ENCODE measurements at regions not wholly inside any gene's neighbourhood (a gene's known extent, or its start where the extent isn't known, plus 50 kb on each side); places are given as distances from the start of the nearest gene placed in this dataset.

GRCh38 chr4:1538096-1538410 lies 131.8 kb upstream of the NKX1-1 start:
- WGBS (ENCODE audit: insufficient coverage) = 86% methylated on average over 2 of the region's 9 CpGs
- H3K4me2 ChIP-seq (replicated peaks; ENCODE audit: low read depth, low read length, poor library complexity, severe bottlenecking) = no peak overlapping the region
- H3K27ac Mint-ChIP-seq = no peak overlapping the region

DNA sequence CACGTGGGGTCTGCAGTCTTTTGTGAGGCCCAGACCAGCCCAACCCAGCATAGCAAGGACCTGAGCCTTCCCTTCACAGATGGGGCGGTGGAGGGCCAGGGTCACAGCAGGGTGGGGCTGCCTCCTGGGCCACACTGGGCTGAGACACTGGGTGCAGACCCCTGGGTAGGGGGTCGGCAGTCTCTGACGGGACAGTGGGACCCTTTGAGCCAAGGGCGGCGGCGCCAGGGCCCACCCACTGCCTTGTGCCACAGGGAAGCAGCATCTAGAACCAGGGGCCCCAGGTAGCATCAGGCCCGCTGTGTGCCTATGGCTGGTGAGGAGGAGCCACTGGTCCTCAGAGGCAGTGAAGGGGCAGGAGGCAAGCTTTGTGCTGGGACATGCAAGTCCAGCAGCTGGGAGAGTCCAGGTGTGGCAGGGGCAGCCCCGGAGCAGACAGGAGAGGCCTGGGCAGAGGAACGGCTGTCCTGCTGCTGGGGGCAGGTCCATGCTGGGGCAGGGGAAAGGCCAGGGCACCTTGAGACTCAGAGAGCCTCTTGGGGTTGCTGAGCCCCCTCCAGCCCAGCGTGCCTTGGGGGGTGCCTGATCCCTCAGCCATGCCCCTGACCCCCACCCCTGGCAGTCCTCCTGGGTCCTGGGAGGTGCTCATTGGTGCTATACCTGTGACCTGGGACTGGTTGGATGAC lies 131.3 kb upstream of the NKX1-1 start:
- Mint-ChIP-seq H3K9me3 (ENCODE audit: insufficient read depth) (no peaks in the 10 kb centered on the region), H3K4me3 (no peak overlapping the region), H3K27me3 (no peaks in the 10 kb centered on the region), H3K27ac (no peak overlapping the region), H3K4me1 (no peaks in the 10 kb centered on the region)
- Histone ChIP-seq H3K27ac (ENCODE audit: low read length in 2 of 2) (no peak overlapping the region), H3K9me3 (ENCODE audit: control extremely low read depth in 1 of 3, control insufficient read depth in 2 of 3, insufficient read depth in 1 of 3, low read length in 2 of 3) (no peaks in the 10 kb centered on the region), H3K4me3 (ENCODE audit: control extremely low read depth in 1 of 5, extremely low read depth in 1 of 5, insufficient read depth in 1 of 5, low read depth in 2 of 5, low read length in 4 of 5) (no peak overlapping the region), H3K9ac (ENCODE audit: low read length) (no peak overlapping the region), H3K36me3 (replicated peaks in 1 of 2; ENCODE audit: control extremely low read depth in 1 of 2, control insufficient read depth in 1 of 2, extremely low read depth in 1 of 2, insufficient read depth in 2 of 2, low read length in 1 of 2) (no peaks in the 10 kb centered on the region), H2AFZ (ENCODE audit: insufficient read depth, low read depth, low read length, poor library complexity, severe bottlenecking) (no peak overlapping the region), H3K27me3 (replicated peaks in 1 of 4; ENCODE audit: control extremely low read depth in 1 of 4, control insufficient read depth in 3 of 4, insufficient read depth in 4 of 4, low read length in 3 of 4) (no peaks in the 10 kb centered on the region), H3K4me1 (ENCODE audit: control insufficient read depth in 2 of 2, insufficient read depth in 2 of 2, low read length in 2 of 2) (no peaks in the 10 kb centered on the region), H3K79me2 (ENCODE audit: control insufficient read depth, insufficient read depth, low read length) (no peaks in the 10 kb centered on the region), H3K4me2 (replicated peaks; ENCODE audit: low read depth, low read length, poor library complexity, severe bottlenecking) (no peak overlapping the region), H4K20me1 (ENCODE audit: control insufficient read depth, insufficient read depth, low read length, poor library complexity, severe bottlenecking) (no peaks in the 10 kb centered on the region)
- intact Hi-C loops (cut with micrococcal nuclease) = no loop called here
- no peak for TF ChIP-seq EZH2 (IDR thresholded peaks at IDR 0.05; ENCODE audit: borderline replicate concordance, insufficient read depth, low read depth, low read length, poor library complexity, severe bottlenecking)
- TF ChIP-seq, protein P1, sequence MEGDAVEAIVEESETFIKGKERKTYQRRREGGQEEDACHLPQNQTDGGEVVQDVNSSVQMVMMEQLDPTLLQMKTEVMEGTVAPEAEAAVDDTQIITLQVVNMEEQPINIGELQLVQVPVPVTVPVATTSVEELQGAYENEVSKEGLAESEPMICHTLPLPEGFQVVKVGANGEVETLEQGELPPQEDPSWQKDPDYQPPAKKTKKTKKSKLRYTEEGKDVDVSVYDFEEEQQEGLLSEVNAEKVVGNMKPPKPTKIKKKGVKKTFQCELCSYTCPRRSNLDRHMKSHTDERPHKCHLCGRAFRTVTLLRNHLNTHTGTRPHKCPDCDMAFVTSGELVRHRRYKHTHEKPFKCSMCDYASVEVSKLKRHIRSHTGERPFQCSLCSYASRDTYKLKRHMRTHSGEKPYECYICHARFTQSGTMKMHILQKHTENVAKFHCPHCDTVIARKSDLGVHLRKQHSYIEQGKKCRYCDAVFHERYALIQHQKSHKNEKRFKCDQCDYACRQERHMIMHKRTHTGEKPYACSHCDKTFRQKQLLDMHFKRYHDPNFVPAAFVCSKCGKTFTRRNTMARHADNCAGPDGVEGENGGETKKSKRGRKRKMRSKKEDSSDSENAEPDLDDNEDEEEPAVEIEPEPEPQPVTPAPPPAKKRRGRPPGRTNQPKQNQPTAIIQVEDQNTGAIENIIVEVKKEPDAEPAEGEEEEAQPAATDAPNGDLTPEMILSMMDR (IDR thresholded peaks at IDR 0.05) = no peak
- DNase-seq (no peak), ATAC-seq (ENCODE audit: low read depth) (no peak)
- ChIA-PET POLR2A (no interaction called here), CTCF (no interaction called here)
- 93% methylated on average over 11 of the region's 11 CpGs for WGBS (ENCODE audit: insufficient coverage)

More at GRCh38 chr4:1538096-1538410, 131.8 kb upstream of the NKX1-1 start:
- Histone ChIP-seq H3K27ac (ENCODE audit: low read length in 2 of 2) (no peak overlapping the region), H3K9me3 (ENCODE audit: control extremely low read depth in 1 of 3, control insufficient read depth in 2 of 3, insufficient read depth in 1 of 3, low read length in 2 of 3) (no peaks in the 10 kb centered on the region), H3K9ac (ENCODE audit: low read length) (no peak overlapping the region), H3K36me3 (replicated peaks in 1 of 2; ENCODE audit: control extremely low read depth in 1 of 2, control insufficient read depth in 1 of 2, extremely low read depth in 1 of 2, insufficient read depth in 2 of 2, low read length in 1 of 2) (no peaks in the 10 kb centered on the region), H3K79me2 (ENCODE audit: control insufficient read depth, insufficient read depth, low read length) (no peaks in the 10 kb centered on the region), H4K20me1 (ENCODE audit: control insufficient read depth, insufficient read depth, low read length, poor library complexity, severe bottlenecking) (no peaks in the 10 kb centered on the region), H2AFZ (ENCODE audit: insufficient read depth, low read depth, low read length, poor library complexity, severe bottlenecking) (no peak overlapping the region), H3K27me3 (replicated peaks in 1 of 4; ENCODE audit: control extremely low read depth in 1 of 4, control insufficient read depth in 3 of 4, insufficient read depth in 4 of 4, low read length in 3 of 4) (no peaks in the 10 kb centered on the region), H3K4me3 (ENCODE audit: control extremely low read depth in 1 of 5, extremely low read depth in 1 of 5, insufficient read depth in 1 of 5, low read depth in 2 of 5, low read length in 4 of 5) (no peak overlapping the region), H3K4me1 (ENCODE audit: control insufficient read depth in 2 of 2, insufficient read depth in 2 of 2, low read length in 2 of 2) (no peaks in the 10 kb centered on the region)
- TF ChIP-seq, protein P1 (IDR thresholded peaks at IDR 0.05) = no peak
- no peak for TF ChIP-seq EZH2 (IDR thresholded peaks at IDR 0.05; ENCODE audit: borderline replicate concordance, insufficient read depth, low read depth, low read length, poor library complexity, severe bottlenecking)
- no peaks in the 10 kb centered on the region for H3K4me1 Mint-ChIP-seq
- no peak for ATAC-seq (ENCODE audit: low read depth)
- H3K27me3 Mint-ChIP-seq = no peaks in the 10 kb centered on the region
- intact Hi-C loops (cut with micrococcal nuclease) = no loop called here
- H3K4me3 Mint-ChIP-seq = no peak overlapping the region
- no peaks in the 10 kb centered on the region for H3K9me3 Mint-ChIP-seq (ENCODE audit: insufficient read depth)
- ChIA-PET CTCF (interaction anchor here (0.6 kb wide), 1 partner anchor 143 kb away, joined by 3 read pairs; no protein-coding TSS in a partner anchor), POLR2A (no interaction called here)
- no peak for DNase-seq
